ENCODE measurements at regions not wholly inside any gene's neighbourhood (a gene's known extent, or its start where the extent isn't known, plus 50 kb on each side); places are given as distances from the start of the nearest gene placed in this dataset.

- TF ChIP-seq SUZ12 (IDR thresholded peaks at IDR 0.05) (no peak), HDGF (IDR thresholded peaks at IDR 0.05; ENCODE audit: borderline replicate concordance) (no peak), TARDBP (IDR thresholded peaks at IDR 0.05) (no peak), FOXM1 (IDR thresholded peaks at IDR 0.05; ENCODE audit: borderline replicate concordance) (no peak), BHLHE40 (IDR thresholded peaks at IDR 0.05; ENCODE audit: borderline replicate concordance) (no peak), L3MBTL2 (conservative IDR thresholded peaks at IDR 0.05) (no peak), FOXA1 (IDR thresholded peaks at IDR 0.05) (no peak), ELF4 (IDR thresholded peaks at IDR 0.05) (no peak), NFRKB (IDR thresholded peaks at IDR 0.05) (no peak), SP1 (IDR thresholded peaks at IDR 0.05) (no peak), FOXK2 (IDR thresholded peaks at IDR 0.05) (no peak)
Measured at GRCh38 chr6:168221000-168221399, 98.6 kb downstream of the DACT2 start.
